ENCODE measurements at regions not wholly inside any gene's neighbourhood (a gene's known extent, or its start where the extent isn't known, plus 50 kb on each side); places are given as distances from the start of the nearest gene placed in this dataset.

GRCh38 chr6:96468281-96468680 is 53.3 kb upstream of the UFL1 start:
- no peak overlapping the region for H3K4me3 ChIP-seq (ENCODE audit: low read depth, low read length)
- no peak for DNase-seq (ENCODE audit: low read depth)
- TF ChIP-seq CTCF (IDR thresholded peaks at IDR 0.05; ENCODE audit: low read depth, low read length, missing control alignments), result no peak

- DNase-seq (ENCODE audit: low read depth), result no peak
- peak; percentile 3 for TF ChIP-seq CTCF (IDR thresholded peaks at IDR 0.05; ENCODE audit: low read depth, low read length, missing control alignments)
- H3K4me3 ChIP-seq (ENCODE audit: low read depth, low read length), result no peak overlapping the region
These were observed 52.9 kb upstream of the UFL1 start for GRCh38 chr6:96468681-96469224.

GRCh38 chr6:96469312-96469711 is 52.3 kb upstream of the UFL1 start:
- H3K4me3 ChIP-seq (ENCODE audit: low read depth, low read length), result no peak overlapping the region
- TF ChIP-seq CTCF (IDR thresholded peaks at IDR 0.05; ENCODE audit: low read depth, low read length, missing control alignments), result no peak

GRCh38 chr6:96470296-96470695 is 51.3 kb upstream of the UFL1 start:
- TF ChIP-seq CTCF (IDR thresholded peaks at IDR 0.05; ENCODE audit: low read depth, low read length, missing control alignments), result no peak
- no peak overlapping the region for H3K4me3 ChIP-seq (ENCODE audit: low read depth, low read length)
- no peak for DNase-seq (ENCODE audit: low read depth)

More at GRCh38 chr6:96469312-96469711, 52.3 kb upstream of the UFL1 start:
- DNase-seq (ENCODE audit: low read depth), result no peak

All from GM12864 (cell line).